ENCODE measurements at regions not wholly inside any gene's neighbourhood (a gene's known extent, or its start where the extent isn't known, plus 50 kb on each side); places are given as distances from the start of the nearest gene placed in this dataset.

- 100% methylated on average over 2 of the region's 4 CpGs for WGBS (ENCODE audit: insufficient coverage)
- no peak for DNase-seq
- Histone ChIP-seq H3K27ac (ENCODE audit: low read depth in 1 of 2, low read length in 2 of 2) (no peak overlapping the region), H2AFZ (ENCODE audit: insufficient read depth, low read depth, low read length, poor library complexity, severe bottlenecking) (no peak overlapping the region), H3K4me2 (replicated peaks; ENCODE audit: extremely low read depth, low read length, poor library complexity, severe bottlenecking) (no peak overlapping the region), H3K27me3 (ENCODE audit: control insufficient read depth in 2 of 2, insufficient read depth in 2 of 2, low read length in 2 of 2) (no peaks in the 10 kb centered on the region), H3K9ac (ENCODE audit: insufficient read depth, low read length, poor library complexity, severe bottlenecking) (no peak overlapping the region), H3K79me2 (ENCODE audit: insufficient read depth, low read length) (no peaks in the 10 kb centered on the region), H4K20me1 (ENCODE audit: insufficient read depth, low read length) (no peaks in the 10 kb centered on the region), H3K4me3 (replicated peaks in 1 of 3; ENCODE audit: low read depth in 2 of 3, low read length in 3 of 3) (no peak overlapping the region), H3K9me3 (replicated peaks in 1 of 2; ENCODE audit: control insufficient read depth in 1 of 2, insufficient read depth in 1 of 2, low read length in 2 of 2) (peaks cover 15 to 17% of the 10 kb centered on the region in 2 donors), H3K4me1 (ENCODE audit: control insufficient read depth in 1 of 2, insufficient read depth in 2 of 2, low read length in 2 of 2) (no peaks in the 10 kb centered on the region), H3K36me3 (replicated peaks in 1 of 2; ENCODE audit: control insufficient read depth in 1 of 2, insufficient read depth in 2 of 2, low read length in 2 of 2) (no peaks in the 10 kb centered on the region)
- Mint-ChIP-seq H3K4me3 (no peak overlapping the region), H3K27me3 (ENCODE audit: low read depth in 3 of 3) (peaks cover 4 to 7% (median 6%) of the 10 kb centered on the region in 3 donors), H3K36me3 (no peaks in the 10 kb centered on the region), H3K9me3 (peaks cover 10 to 19% (median 15%) of the 10 kb centered on the region in 7 donors), H3K4me1 (no peaks in the 10 kb centered on the region), H3K27ac (no peak overlapping the region)
- intact Hi-C loops (cut with micrococcal nuclease), result no loop called here
- no peak for TF ChIP-seq CTCF (IDR thresholded peaks at IDR 0.05)
These were observed 83.3 kb upstream of the SLC30A5 start for GRCh38 chr5:69010476-69010875.

- Histone ChIP-seq H3K27me3 (ENCODE audit: control insufficient read depth in 2 of 2, insufficient read depth in 2 of 2, low read length in 2 of 2) (no peaks in the 10 kb centered on the region), H3K4me1 (ENCODE audit: control insufficient read depth in 1 of 2, insufficient read depth in 2 of 2, low read length in 2 of 2) (no peaks in the 10 kb centered on the region), H3K4me3 (replicated peaks in 1 of 3; ENCODE audit: low read depth in 2 of 3, low read length in 3 of 3) (no peak overlapping the region), H3K4me2 (replicated peaks; ENCODE audit: extremely low read depth, low read length, poor library complexity, severe bottlenecking) (no peak overlapping the region), H3K9me3 (replicated peaks in 1 of 2; ENCODE audit: control insufficient read depth in 1 of 2, insufficient read depth in 1 of 2, low read length in 2 of 2) (peaks cover 15 to 17% of the 10 kb centered on the region in 2 donors), H3K79me2 (ENCODE audit: insufficient read depth, low read length) (no peaks in the 10 kb centered on the region), H3K9ac (ENCODE audit: insufficient read depth, low read length, poor library complexity, severe bottlenecking) (no peak overlapping the region), H3K27ac (ENCODE audit: low read depth in 1 of 2, low read length in 2 of 2) (no peak overlapping the region), H4K20me1 (ENCODE audit: insufficient read depth, low read length) (no peaks in the 10 kb centered on the region), H3K36me3 (replicated peaks in 1 of 2; ENCODE audit: control insufficient read depth in 1 of 2, insufficient read depth in 2 of 2, low read length in 2 of 2) (no peaks in the 10 kb centered on the region), H2AFZ (ENCODE audit: insufficient read depth, low read depth, low read length, poor library complexity, severe bottlenecking) (no peak overlapping the region)
- Mint-ChIP-seq H3K36me3 (no peaks in the 10 kb centered on the region), H3K27me3 (ENCODE audit: low read depth in 3 of 3) (peaks cover 4 to 7% (median 6%) of the 10 kb centered on the region in 3 donors), H3K27ac (no peak overlapping the region), H3K4me3 (no peak overlapping the region), H3K4me1 (no peaks in the 10 kb centered on the region), H3K9me3 (peaks cover 10 to 19% (median 15%) of the 10 kb centered on the region in 7 donors)
- intact Hi-C loops (cut with micrococcal nuclease), result no loop called here
- no peak for TF ChIP-seq CTCF (IDR thresholded peaks at IDR 0.05)
- DNase-seq, result no peak
- WGBS (ENCODE audit: insufficient coverage), result 90% methylated on average over 3 of the region's 5 CpGs
These were observed 81.9 kb upstream of the SLC30A5 start for GRCh38 chr5:69011910-69012309.

Data from CD14-positive monocyte (primary cell).